ENCODE measurements at regions not wholly inside any gene's neighbourhood (a gene's known extent, or its start where the extent isn't known, plus 50 kb on each side); places are given as distances from the start of the nearest gene placed in this dataset.

DNA sequence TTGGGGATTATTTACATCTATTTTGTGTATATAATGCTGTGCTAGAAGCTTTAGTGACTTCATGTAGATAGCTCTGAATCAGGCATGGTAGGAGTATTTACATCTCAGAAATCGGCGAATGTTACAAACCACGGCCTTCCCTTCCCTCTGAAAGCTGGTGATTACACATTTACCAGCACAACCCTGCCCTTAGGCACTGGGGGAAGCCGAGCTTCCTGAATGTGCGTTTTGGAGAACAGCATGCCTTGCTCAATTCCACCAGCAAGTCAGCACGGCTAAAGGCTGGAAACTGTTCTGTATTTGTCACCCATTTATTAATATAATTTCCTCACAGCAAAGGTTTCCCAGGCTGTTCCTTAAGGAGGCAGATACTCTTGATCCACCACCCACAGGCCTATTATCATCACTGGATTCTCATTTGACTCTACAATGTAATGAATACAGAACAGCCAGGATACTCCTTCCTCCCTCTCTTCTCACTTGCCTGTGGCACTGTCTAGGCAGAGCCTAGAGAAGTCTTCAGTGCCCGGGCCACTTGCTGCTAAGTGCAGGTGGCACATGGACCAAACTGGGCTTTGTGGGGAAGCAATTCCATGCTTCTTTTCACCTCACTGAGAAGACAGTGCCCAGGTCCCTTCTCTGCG, 55.2 kb upstream of the CACNA2D3 start:
- Histone ChIP-seq H3K27me3 (ENCODE audit: control insufficient read depth, insufficient read depth, low read length) (no peaks in the 10 kb centered on the region; the same call in 1 of the 2 replicates), H3K27ac (ENCODE audit: low read length) (no peak overlapping the region), H3K36me3 (ENCODE audit: control insufficient read depth, insufficient read depth, low read length) (no peaks in the 10 kb centered on the region), H3K9me3 (ENCODE audit: control insufficient read depth, insufficient read depth, low read depth, low read length) (no peaks in the 10 kb centered on the region), H3K4me3 (ENCODE audit: low read depth in 2 of 2, low read length in 2 of 2) (no peak overlapping the region), H3K4me1 (ENCODE audit: control insufficient read depth, insufficient read depth, low read length) (no peaks in the 10 kb centered on the region)
- BruUV-seq (replicated peaks): no TSS peak
- TF ChIP-seq, protein P1, sequence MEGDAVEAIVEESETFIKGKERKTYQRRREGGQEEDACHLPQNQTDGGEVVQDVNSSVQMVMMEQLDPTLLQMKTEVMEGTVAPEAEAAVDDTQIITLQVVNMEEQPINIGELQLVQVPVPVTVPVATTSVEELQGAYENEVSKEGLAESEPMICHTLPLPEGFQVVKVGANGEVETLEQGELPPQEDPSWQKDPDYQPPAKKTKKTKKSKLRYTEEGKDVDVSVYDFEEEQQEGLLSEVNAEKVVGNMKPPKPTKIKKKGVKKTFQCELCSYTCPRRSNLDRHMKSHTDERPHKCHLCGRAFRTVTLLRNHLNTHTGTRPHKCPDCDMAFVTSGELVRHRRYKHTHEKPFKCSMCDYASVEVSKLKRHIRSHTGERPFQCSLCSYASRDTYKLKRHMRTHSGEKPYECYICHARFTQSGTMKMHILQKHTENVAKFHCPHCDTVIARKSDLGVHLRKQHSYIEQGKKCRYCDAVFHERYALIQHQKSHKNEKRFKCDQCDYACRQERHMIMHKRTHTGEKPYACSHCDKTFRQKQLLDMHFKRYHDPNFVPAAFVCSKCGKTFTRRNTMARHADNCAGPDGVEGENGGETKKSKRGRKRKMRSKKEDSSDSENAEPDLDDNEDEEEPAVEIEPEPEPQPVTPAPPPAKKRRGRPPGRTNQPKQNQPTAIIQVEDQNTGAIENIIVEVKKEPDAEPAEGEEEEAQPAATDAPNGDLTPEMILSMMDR (IDR thresholded peaks at IDR 0.05): no peak
- TF ChIP-seq POLR2AphosphoS5 (IDR thresholded peaks at IDR 0.05; ENCODE audit: low read depth, low read length) (no peak), SIN3A (IDR thresholded peaks at IDR 0.05; ENCODE audit: borderline replicate concordance, insufficient read depth, low read depth, low read length) (no peak), TCF7L2 (IDR thresholded peaks at IDR 0.05; ENCODE audit: low read depth, low read length) (no peak)
- TF ChIP-seq, protein P2, sequence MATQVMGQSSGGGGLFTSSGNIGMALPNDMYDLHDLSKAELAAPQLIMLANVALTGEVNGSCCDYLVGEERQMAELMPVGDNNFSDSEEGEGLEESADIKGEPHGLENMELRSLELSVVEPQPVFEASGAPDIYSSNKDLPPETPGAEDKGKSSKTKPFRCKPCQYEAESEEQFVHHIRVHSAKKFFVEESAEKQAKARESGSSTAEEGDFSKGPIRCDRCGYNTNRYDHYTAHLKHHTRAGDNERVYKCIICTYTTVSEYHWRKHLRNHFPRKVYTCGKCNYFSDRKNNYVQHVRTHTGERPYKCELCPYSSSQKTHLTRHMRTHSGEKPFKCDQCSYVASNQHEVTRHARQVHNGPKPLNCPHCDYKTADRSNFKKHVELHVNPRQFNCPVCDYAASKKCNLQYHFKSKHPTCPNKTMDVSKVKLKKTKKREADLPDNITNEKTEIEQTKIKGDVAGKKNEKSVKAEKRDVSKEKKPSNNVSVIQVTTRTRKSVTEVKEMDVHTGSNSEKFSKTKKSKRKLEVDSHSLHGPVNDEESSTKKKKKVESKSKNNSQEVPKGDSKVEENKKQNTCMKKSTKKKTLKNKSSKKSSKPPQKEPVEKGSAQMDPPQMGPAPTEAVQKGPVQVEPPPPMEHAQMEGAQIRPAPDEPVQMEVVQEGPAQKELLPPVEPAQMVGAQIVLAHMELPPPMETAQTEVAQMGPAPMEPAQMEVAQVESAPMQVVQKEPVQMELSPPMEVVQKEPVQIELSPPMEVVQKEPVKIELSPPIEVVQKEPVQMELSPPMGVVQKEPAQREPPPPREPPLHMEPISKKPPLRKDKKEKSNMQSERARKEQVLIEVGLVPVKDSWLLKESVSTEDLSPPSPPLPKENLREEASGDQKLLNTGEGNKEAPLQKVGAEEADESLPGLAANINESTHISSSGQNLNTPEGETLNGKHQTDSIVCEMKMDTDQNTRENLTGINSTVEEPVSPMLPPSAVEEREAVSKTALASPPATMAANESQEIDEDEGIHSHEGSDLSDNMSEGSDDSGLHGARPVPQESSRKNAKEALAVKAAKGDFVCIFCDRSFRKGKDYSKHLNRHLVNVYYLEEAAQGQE (IDR thresholded peaks at IDR 0.05; ENCODE audit: insufficient read depth in 1 of 2, low read depth in 2 of 2, low read length in 1 of 2): no peak
- ATAC-seq (no peak), DNase-seq (ENCODE audit: low read depth, low spot score) (no peak)
- CTCF ChIA-PET: no interaction called here
- POLR2A ChIA-PET: no interaction called here
- in situ Hi-C loops (cut with HindIII; ENCODE audit: low pct_unique_long_range_greater_than_20kb, low sequenced_read_pairs) (no loop called here), intact Hi-C loops (cut with micrococcal nuclease; ENCODE audit: unreplicated experiment) (no loop called here)

DNA sequence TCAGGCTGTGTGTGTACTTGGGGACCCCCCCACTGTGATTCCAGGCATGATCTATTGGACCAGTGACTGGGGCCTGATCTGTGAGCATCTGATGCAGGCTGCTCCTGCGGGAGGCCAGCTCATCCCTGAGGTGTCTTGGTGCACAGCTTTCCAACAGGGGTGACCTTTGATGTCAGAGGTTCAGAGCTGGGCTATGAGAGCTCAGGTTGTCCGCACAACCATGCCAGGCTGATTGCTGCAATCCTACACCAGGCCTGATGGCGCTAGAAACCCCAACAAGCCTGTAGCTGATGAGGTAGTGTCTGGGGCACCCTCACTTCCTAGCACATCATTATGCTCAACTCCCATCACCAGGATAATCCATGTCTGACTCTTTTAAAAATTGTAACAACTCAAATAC, 56.1 kb upstream of the CACNA2D3 start:
- in situ Hi-C loops (cut with HindIII; ENCODE audit: low pct_unique_long_range_greater_than_20kb, low sequenced_read_pairs) (no loop called here), intact Hi-C loops (cut with micrococcal nuclease; ENCODE audit: unreplicated experiment) (no loop called here)
- CTCF ChIA-PET: no interaction called here
- Histone ChIP-seq H3K36me3 (ENCODE audit: control insufficient read depth, insufficient read depth, low read length) (no peaks in the 10 kb centered on the region), H3K27ac (ENCODE audit: low read length) (no peak overlapping the region), H3K9me3 (ENCODE audit: control insufficient read depth, insufficient read depth, low read depth, low read length) (no peaks in the 10 kb centered on the region), H3K27me3 (ENCODE audit: control insufficient read depth, insufficient read depth, low read length) (no peaks in the 10 kb centered on the region; the same call in 1 of the 2 replicates), H3K4me3 (ENCODE audit: low read depth in 2 of 2, low read length in 2 of 2) (no peak overlapping the region), H3K4me1 (ENCODE audit: control insufficient read depth, insufficient read depth, low read length) (no peaks in the 10 kb centered on the region)
- POLR2A ChIA-PET: no interaction called here
- TF ChIP-seq, protein P1 (IDR thresholded peaks at IDR 0.05): no peak
- TF ChIP-seq TCF7L2 (IDR thresholded peaks at IDR 0.05; ENCODE audit: low read depth, low read length) (no peak), SIN3A (IDR thresholded peaks at IDR 0.05; ENCODE audit: borderline replicate concordance, insufficient read depth, low read depth, low read length) (no peak), POLR2AphosphoS5 (IDR thresholded peaks at IDR 0.05; ENCODE audit: low read depth, low read length) (no peak)
- TF ChIP-seq, protein P2 (IDR thresholded peaks at IDR 0.05; ENCODE audit: insufficient read depth in 1 of 2, low read depth in 2 of 2, low read length in 1 of 2): no peak
- ATAC-seq (no peak), DNase-seq (ENCODE audit: low read depth, low spot score) (no peak)
- BruUV-seq (replicated peaks): no TSS peak
